H1 (cell line): ENCODE measurements at regions not wholly inside any gene's neighbourhood (a gene's known extent, or its start where the extent isn't known, plus 50 kb on each side); places are given as distances from the start of the nearest gene placed in this dataset.

Source experiments
- CTCF ChIA-PET: fragments of 300-600 bp; sonication (Branson Sonifier 250); formaldehyde crosslinking; loops from one replicate; lab custom pipeline; 2021; ENCODE audit not compliant: partially characterized antibody; lab: Charles Lee
- POLR2A ChIA-PET: fragments of 300-600 bp; sonication (Branson Sonifier 250); formaldehyde crosslinking; loops from one replicate; lab custom pipeline; 2021; ENCODE audit warnings: inconsistent platforms; ENCODE audit not compliant: partially characterized antibody; lab: Charles Lee
- DNase-seq, 2 experiments: peaks; one replicate each; pipeline versions ENCODE4 v3.0.0 to v3.0.0-alpha.2; 2010 to 2022; ENCODE audit warnings: low spot score in 2 of 2, low read depth in 1 of 2, mixed read lengths in 1 of 2
- FAIRE-seq: peaks from 2 replicates; lab custom pipeline; 2011; peaks lifted over from hg19 to GRCh38; lab: Jason Lieb, UNC
- H2AFZ ChIP-seq: 2 replicates; pipeline ENCODE4 v1.8.1; 2012; ENCODE audit warnings: low read length, inconsistent platforms
- H2AK5ac ChIP-seq: 2 replicates; pipeline ENCODE4 v1.6.1; 2013; ENCODE audit warnings: low read depth, low read length
- H2BK120ac ChIP-seq: replicated peaks from 2 replicates; pipeline ENCODE3; 2013; ENCODE audit warnings: low read depth, low read length, inconsistent platforms
- H2BK12ac ChIP-seq: 2 replicates; pipeline ENCODE4 v1.6.1; 2013; ENCODE audit warnings: low read depth, low read length
- H2BK15ac ChIP-seq: 2 replicates; pipeline ENCODE4 v1.6.1; 2013; ENCODE audit warnings: low read length
- H2BK20ac ChIP-seq: 2 replicates; pipeline ENCODE4 v1.6.1; 2013; ENCODE audit warnings: low read length
- H2BK5ac ChIP-seq: 2 replicates; pipeline ENCODE4 v1.6.1; 2013; ENCODE audit warnings: low read depth, low read length
- H3K14ac ChIP-seq: 2 replicates; pipeline ENCODE4 v1.6.1; 2013; ENCODE audit warnings: inconsistent platforms; ENCODE audit not compliant: insufficient read length
- H3K18ac ChIP-seq: 2 replicates; pipeline ENCODE4 v1.6.1; 2013; ENCODE audit warnings: low read length; ENCODE audit errors: extremely low read depth
- H3K23ac ChIP-seq: 2 replicates; pipeline ENCODE4 v1.6.1; 2013; ENCODE audit warnings: inconsistent platforms; ENCODE audit not compliant: insufficient read length
- H3K23me2 ChIP-seq: 2 replicates; pipeline ENCODE4 v1.6.1; 2013; ENCODE audit warnings: low read depth, low read length
- H3K27ac ChIP-seq: 2 replicates; pipeline ENCODE4 v1.6.1; 2011; ENCODE audit warnings: low read depth, low read length, inconsistent platforms
- H3K27me3 ChIP-seq, 4 experiments: replicated peaks in 1 of 4; 1 replicate in 1 of 4; 2 replicates in 3 of 4; pipeline versions ENCODE4 v1.6.1 to v1.8.1; 2011 to 2013; ENCODE audit warnings: low read length in 3 of 4, mild to moderate bottlenecking in 3 of 4, inconsistent platforms in 2 of 4, mixed read lengths in 2 of 4, moderate library complexity in 1 of 4; ENCODE audit not compliant: control insufficient read depth in 3 of 4, insufficient read depth in 3 of 4; ENCODE audit errors: extremely low read depth in 1 of 4
- H3K36me3 ChIP-seq, 4 experiments: 2 replicates each; pipeline versions ENCODE4 v1.6.1 to v1.8.1; 2011 to 2013; ENCODE audit warnings: mild to moderate bottlenecking in 4 of 4, low read length in 3 of 4, moderate library complexity in 2 of 4, control low read depth in 1 of 4, inconsistent platforms in 1 of 4; ENCODE audit not compliant: insufficient read depth in 4 of 4, control insufficient read depth in 2 of 4
- H3K4ac ChIP-seq: replicated peaks from 2 replicates; pipeline ENCODE3; 2013; ENCODE audit warnings: low read length, low read depth, mixed read lengths, inconsistent platforms; ENCODE audit not compliant: insufficient read length
- H3K4me1 ChIP-seq, 4 experiments: replicated peaks in 1 of 4; 1 replicate in 1 of 4; 2 replicates in 3 of 4; pipeline versions ENCODE4 v1.6.1 to v1.8.1; 2011 to 2013; ENCODE audit warnings: low read length in 3 of 4, inconsistent platforms in 2 of 4, mixed read lengths in 1 of 4; ENCODE audit not compliant: insufficient read depth in 4 of 4, control insufficient read depth in 3 of 4
- H3K4me2 ChIP-seq, 2 experiments: 2 replicates each; pipeline versions ENCODE4 v1.6.1 to v1.8.1; 2011 to 2013; ENCODE audit warnings: low read depth in 2 of 2, low read length in 2 of 2, control low read depth in 1 of 2, inconsistent platforms in 1 of 2, mild to moderate bottlenecking in 1 of 2; ENCODE audit not compliant: insufficient read depth in 1 of 2
- H3K4me3 ChIP-seq, 4 experiments: fragments of 200-600, 300-600 bp in 1 of 4; sonication (generic), shearing (Covaris generic), sonication (Bioruptor Twin) in 1 of 4; 2 replicates each; pipeline versions ENCODE4 v1.5.1 to v1.8.1; 2011 to 2016; ENCODE audit warnings: low read length in 4 of 4, low read depth in 3 of 4, control low read depth in 2 of 4, inconsistent platforms in 2 of 4, mild to moderate bottlenecking in 2 of 4, mixed read lengths in 1 of 4, moderate library complexity in 1 of 4; ENCODE audit not compliant: insufficient read depth in 2 of 4; ENCODE audit errors: extremely low read depth in 1 of 4
- H3K56ac ChIP-seq: replicated peaks from 2 replicates; pipeline ENCODE3; 2013; ENCODE audit warnings: low read depth, mild to moderate bottlenecking, mixed read lengths, low read length, inconsistent platforms; ENCODE audit not compliant: insufficient read length
- H3K79me1 ChIP-seq: 2 replicates; pipeline ENCODE4 v1.6.1; 2013; ENCODE audit warnings: low read depth, low read length, control low read depth
- H3K79me2 ChIP-seq, 2 experiments: 2 replicates each; pipeline versions ENCODE4 v1.6.1 to v1.8.1; 2012 to 2013; ENCODE audit warnings: low read length in 2 of 2, mild to moderate bottlenecking in 2 of 2, inconsistent platforms in 1 of 2; ENCODE audit not compliant: insufficient read depth in 2 of 2, control insufficient read depth in 1 of 2
- H3K9ac ChIP-seq, 4 experiments: replicated peaks in 1 of 4; 1 replicate in 1 of 4; 2 replicates in 3 of 4; pipeline versions ENCODE4 v1.6.1 to v1.8.1; 2011 to 2013; ENCODE audit warnings: low read depth in 3 of 4, low read length in 3 of 4, control low read depth in 2 of 4, mild to moderate bottlenecking in 2 of 4, moderate library complexity in 2 of 4, inconsistent platforms in 1 of 4; ENCODE audit errors: extremely low read depth in 1 of 4
- H3K9me3 ChIP-seq, 2 experiments: 2 replicates each; pipeline versions ENCODE4 v1.6.1 to v1.8.1; 2012 to 2013; ENCODE audit warnings: mild to moderate bottlenecking in 2 of 2, moderate library complexity in 2 of 2, control low read depth in 1 of 2, inconsistent platforms in 1 of 2, low read depth in 1 of 2, low read length in 1 of 2, mixed read lengths in 1 of 2; ENCODE audit not compliant: insufficient read depth in 2 of 2
- H4K20me1 ChIP-seq, 2 experiments: replicated peaks in 1 of 2; 2 replicates each; pipeline versions ENCODE3 to v1.8.1; 2011 to 2013; ENCODE audit warnings: inconsistent platforms in 2 of 2, low read length in 2 of 2, mild to moderate bottlenecking in 1 of 2; ENCODE audit not compliant: insufficient read depth in 2 of 2, control insufficient read depth in 1 of 2
- H4K5ac ChIP-seq: 2 replicates; pipeline ENCODE4 v1.6.1; 2013; ENCODE audit warnings: low read length, low read depth, mixed read lengths, inconsistent platforms; ENCODE audit not compliant: insufficient read length
- H4K8ac ChIP-seq: 2 replicates; pipeline ENCODE4 v1.8.0; 2013; ENCODE audit warnings: mild to moderate bottlenecking, moderate library complexity, low read length, inconsistent platforms; ENCODE audit not compliant: insufficient read depth; ENCODE audit errors: extremely low read depth
- H4K91ac ChIP-seq: replicated peaks from 2 replicates; pipeline ENCODE3; 2013; ENCODE audit warnings: low read length, mixed read lengths, inconsistent platforms; ENCODE audit not compliant: insufficient read length
- ATF2 ChIP-seq: IDR thresholded peaks from 2 replicates; pipeline ENCODE4 v1.6.1; 2012; ENCODE audit warnings: low read length, inconsistent platforms
- ATF3 ChIP-seq: IDR thresholded peaks from 2 replicates; pipeline ENCODE4 v1.6.1; 2011; ENCODE audit warnings: low read depth, mild to moderate bottlenecking, low read length; ENCODE audit not compliant: insufficient read depth
- BCL11A ChIP-seq, 2 experiments: IDR thresholded peaks; one replicate each; pipeline ENCODE4 v1.6.1; 2011; ENCODE audit warnings: low read depth in 2 of 2, low read length in 2 of 2, mild to moderate bottlenecking in 2 of 2
- CTBP2 ChIP-seq: IDR thresholded peaks from 2 replicates; pipeline ENCODE4 v1.7.0; 2011; ENCODE audit warnings: borderline replicate concordance, mild to moderate bottlenecking, moderate library complexity, mixed read lengths, low read length; ENCODE audit not compliant: insufficient read depth, insufficient read length
- EGR1 ChIP-seq: IDR thresholded peaks from 2 replicates; pipeline ENCODE4 v1.6.1; 2011; ENCODE audit warnings: low read depth, low read length, borderline replicate concordance
- GTF2F1 ChIP-seq: IDR thresholded peaks from 2 replicates; pipeline ENCODE4 v1.6.1; 2012; ENCODE audit warnings: low read depth, low read length, improper control_type of control experiment, borderline replicate concordance
- HDAC2 ChIP-seq, 2 experiments: fragments of 300-600 bp in 1 of 2; sonication (generic) in 1 of 2; IDR thresholded peaks; 2 replicates each; pipeline ENCODE4 v1.6.1; 2011 to 2012; ENCODE audit warnings: low read depth in 2 of 2, low read length in 2 of 2, mild to moderate bottlenecking in 2 of 2, moderate library complexity in 2 of 2, borderline replicate concordance in 1 of 2, inconsistent platforms in 1 of 2
- KDM5A ChIP-seq: fragments of 200-600 bp; IDR thresholded peaks from 2 replicates; pipeline ENCODE4 v1.7.1; 2012; ENCODE audit warnings: mild to moderate bottlenecking, low read length, inconsistent platforms, mixed read lengths
- POU5F1 ChIP-seq: IDR thresholded peaks from 2 replicates; pipeline ENCODE4 v1.6.1; 2011; ENCODE audit warnings: low read depth, mild to moderate bottlenecking, low read length, moderate library complexity
- RFX5 ChIP-seq: IDR thresholded peaks from 2 replicates; pipeline ENCODE4 v1.6.1; 2011; ENCODE audit warnings: low read depth, low read length, improper control_type of control experiment, borderline replicate concordance
- SAP30 ChIP-seq: fragments of 300-600 bp; sonication (generic); IDR thresholded peaks from 2 replicates; pipeline ENCODE4 v1.7.1; 2012; ENCODE audit warnings: low read length, moderate library complexity, mild to moderate bottlenecking, inconsistent platforms; ENCODE audit not compliant: insufficient read depth, insufficient replicate concordance
- SUZ12 ChIP-seq: fragments of 200-600 bp; sonication (generic); IDR thresholded peaks from 2 replicates; pipeline ENCODE4 v1.6.1; 2012; ENCODE audit warnings: mild to moderate bottlenecking, inconsistent platforms, low read length, moderate library complexity, mixed read lengths
- whole genome bisulfite sequencing, 2 experiments: shearing (Covaris generic) in 1 of 2; methylation state at CpG; one replicate each; pipeline versions ENCODE4 v1.1.6 to v1.1.7; 2013 to 2015; ENCODE audit warnings: low lambda C conversion rate in 2 of 2, mixed read lengths in 2 of 2, inconsistent platforms in 1 of 2, low coverage in 1 of 2, missing lambda C conversion rate in 1 of 2; ENCODE audit not compliant: insufficient replicate concordance in 2 of 2, insufficient coverage in 1 of 2, insufficient read length in 1 of 2; ENCODE audit errors: extremely low coverage in 1 of 2, missing lambda C conversion rate in 1 of 2; 5-methylcytosine and 5-hydroxymethylcytosine counted together

GRCh38 chrX:131735127-131735526 is 191.3 kb downstream of the OR13H1 start:
- no peak overlapping the region for H3K18ac ChIP-seq
- no peak overlapping the region for H3K27ac ChIP-seq
- WGBS, 2 experiments: 82% methylated on average over 3 of the region's 3 CpGs; no CpG with 5 or more reads in 1 of the 2 experiments
- H3K36me3 ChIP-seq: peaks cover 0 to 42% (median 16%) of the 10 kb centered on the region in 4 experiments; a peak in 6 of 8 replicates
- H3K4ac ChIP-seq: no peak overlapping the region
- CTCF ChIA-PET: no interaction called here
- H3K4me3 ChIP-seq: no peak overlapping the region
- H2AK5ac ChIP-seq: no peak overlapping the region
- no peak overlapping the region for H2BK5ac ChIP-seq
- POLR2A ChIA-PET: no interaction called here
- H2AFZ ChIP-seq: no peak overlapping the region
- H3K4me1 ChIP-seq: no peaks in the 10 kb centered on the region
- DNase-seq (no peak), FAIRE-seq (no peak)
- no peaks in the 10 kb centered on the region for H3K79me1 ChIP-seq
- no peaks in the 10 kb centered on the region for H3K23me2 ChIP-seq
- no peak overlapping the region for H2BK15ac ChIP-seq
- H3K79me2 ChIP-seq: no peaks in the 10 kb centered on the region
- H3K27me3 ChIP-seq: no peaks in the 10 kb centered on the region
- H2BK20ac ChIP-seq: no peak overlapping the region
- H2BK12ac ChIP-seq: no peak overlapping the region
- no peak overlapping the region for H4K5ac ChIP-seq
- no peak overlapping the region for H3K56ac ChIP-seq
- H4K91ac ChIP-seq: no peak overlapping the region
- no peaks in the 10 kb centered on the region for H3K9me3 ChIP-seq
- no peak overlapping the region for H3K9ac ChIP-seq
- H3K23ac ChIP-seq: no peak overlapping the region
- H3K14ac ChIP-seq: no peak overlapping the region
- H3K4me2 ChIP-seq: no peak overlapping the region
- no peak overlapping the region for H4K8ac ChIP-seq
- no peaks in the 10 kb centered on the region for H4K20me1 ChIP-seq
- no peak overlapping the region for H2BK120ac ChIP-seq
- TF ChIP-seq RFX5 (no peak), EGR1 (no peak), BCL11A (IDR thresholded peaks at IDR 0.05; ENCODE audit: low read depth in 2 of 2, low read length in 2 of 2) (no peak), ATF2 (no peak), ATF3 (no peak), GTF2F1 (no peak), POU5F1 (no peak), KDM5A (no peak), CTBP2 (no peak), SUZ12 (no peak), SAP30 (no peak), HDAC2 (IDR thresholded peaks at IDR 0.05; ENCODE audit: borderline replicate concordance in 1 of 2, low read depth in 2 of 2, low read length in 2 of 2) (no peak)
